Activated naive CD8-positive, alpha-beta T cell treated with anti-CD3 and anti-CD28 coated beads, Interleukin-2, amount 10 ng/mL, durations not matched to agents 7 days and 5 days (primary cell): ENCODE measurements at regions not wholly inside any gene's neighbourhood (a gene's known extent, or its start where the extent isn't known, plus 50 kb on each side); places are given as distances from the start of the nearest gene placed in this dataset.
"Not testable (repeated sequence)": the region's sequence is repeated elsewhere in the genome, so short reads cannot be mapped to it uniquely, and the experiment has no call there.

Experiments
- ATAC-seq: fragments of 150-1000 bp; cut with Tn5 transposase; one replicate; pipeline ENCODE4 v1.10.0; 2021; ENCODE audit warnings: low read depth, moderate library complexity
- POLR2A ChIA-PET: fragments of 350-600 bp; sonication (Branson Sonifier 250); formaldehyde crosslinking; loops from one replicate; lab custom pipeline; 2021; ENCODE audit warnings: antibody characterized with exemption; lab: Charles Lee
- DNase-seq: peaks from one replicate; pipeline ENCODE4 v3.0.0; 2021
- H3K27ac Mint-ChIP-seq: one replicate; pipeline ENCODE4 v1.8.0; 2022; ENCODE audit warnings: mild to moderate bottlenecking, mixed read lengths
- H3K27me3 Mint-ChIP-seq: one replicate; pipeline ENCODE4 v1.8.0; 2022; ENCODE audit warnings: mild to moderate bottlenecking, moderate library complexity, mixed read lengths
- H3K36me3 Mint-ChIP-seq: one replicate; pipeline ENCODE4 v1.8.0; 2021; ENCODE audit warnings: mild to moderate bottlenecking, mixed read lengths
- H3K4me1 Mint-ChIP-seq: one replicate; pipeline ENCODE4 v1.8.0; 2021; ENCODE audit warnings: mixed read lengths
- H3K4me3 Mint-ChIP-seq: one replicate; pipeline ENCODE4 v1.8.0; 2022; ENCODE audit warnings: mild to moderate bottlenecking, moderate library complexity, mixed read lengths
- H3K9me3 Mint-ChIP-seq: one replicate; pipeline ENCODE4 v1.8.0; 2021; ENCODE audit warnings: mixed read lengths

DNA sequence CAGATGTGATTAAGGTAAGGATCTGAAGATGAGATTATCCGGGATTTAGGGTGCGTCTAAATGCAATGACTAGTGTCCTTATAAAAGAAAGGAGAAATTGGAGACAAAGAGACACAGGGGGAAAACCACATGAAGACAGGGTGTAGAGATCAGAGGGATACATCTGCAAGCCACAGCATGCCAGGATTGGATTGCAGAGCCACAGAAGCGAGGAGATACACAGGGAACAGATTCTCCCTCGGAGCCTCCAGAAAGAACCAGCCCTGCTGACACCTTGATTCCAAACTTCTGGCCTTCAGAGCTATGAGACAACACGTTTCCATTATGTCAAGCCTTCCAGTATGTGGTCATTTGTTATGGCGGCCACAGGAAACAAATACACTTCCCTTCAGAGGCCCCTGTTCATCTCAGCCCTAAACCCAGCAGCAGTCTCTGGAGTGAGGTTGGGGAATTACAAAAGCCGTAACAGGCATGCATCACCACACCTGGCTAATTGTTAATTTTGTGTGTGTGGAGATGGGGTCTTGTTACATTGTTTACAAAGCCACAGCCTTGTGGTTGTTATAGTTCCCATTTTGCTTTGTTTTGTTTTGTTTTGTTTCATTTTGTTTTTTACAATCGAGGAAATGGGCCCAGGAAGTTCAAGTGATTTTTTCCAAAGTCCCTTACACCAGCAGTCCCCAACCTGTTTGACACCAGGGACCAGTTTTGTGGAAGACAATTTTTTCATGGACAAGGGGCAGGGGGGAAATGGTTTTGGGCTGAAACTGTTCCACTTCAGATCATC, 51.6 kb upstream of the LYRM9 start:
- Mint-ChIP-seq H3K36me3 (no peaks in the 10 kb centered on the region), H3K4me1 (no peaks in the 10 kb centered on the region), H3K27ac (no peak overlapping the region), H3K4me3 (no peak overlapping the region), H3K27me3 (no peaks in the 10 kb centered on the region), H3K9me3 (no peaks in the 10 kb centered on the region)
- no peak for DNase-seq
- POLR2A ChIA-PET: no interaction called here
- ATAC-seq: no peak

DNA sequence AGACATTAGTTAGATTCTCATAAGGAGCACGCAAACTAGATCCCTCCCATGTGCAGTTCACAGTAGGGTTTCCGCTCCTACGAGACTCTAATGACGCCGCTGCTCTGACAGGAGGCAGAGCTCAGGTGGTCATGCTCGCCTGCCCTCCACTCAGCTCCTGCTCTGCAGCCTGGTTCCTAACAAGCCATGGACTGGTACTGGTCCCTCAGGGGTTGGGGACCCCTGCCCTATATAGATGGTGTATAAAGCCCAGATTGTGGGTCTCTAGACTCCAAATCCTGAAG, 52.1 kb upstream of the LYRM9 start:
- no peaks in the 10 kb centered on the region for H3K4me1 Mint-ChIP-seq
- no peak for DNase-seq
- ATAC-seq: no peak
- no peaks in the 10 kb centered on the region for H3K27me3 Mint-ChIP-seq
- POLR2A ChIA-PET: no interaction called here
- no peak overlapping the region for H3K27ac Mint-ChIP-seq
- no peak overlapping the region for H3K4me3 Mint-ChIP-seq
- no peaks in the 10 kb centered on the region for H3K36me3 Mint-ChIP-seq
- no peaks in the 10 kb centered on the region for H3K9me3 Mint-ChIP-seq

DNA sequence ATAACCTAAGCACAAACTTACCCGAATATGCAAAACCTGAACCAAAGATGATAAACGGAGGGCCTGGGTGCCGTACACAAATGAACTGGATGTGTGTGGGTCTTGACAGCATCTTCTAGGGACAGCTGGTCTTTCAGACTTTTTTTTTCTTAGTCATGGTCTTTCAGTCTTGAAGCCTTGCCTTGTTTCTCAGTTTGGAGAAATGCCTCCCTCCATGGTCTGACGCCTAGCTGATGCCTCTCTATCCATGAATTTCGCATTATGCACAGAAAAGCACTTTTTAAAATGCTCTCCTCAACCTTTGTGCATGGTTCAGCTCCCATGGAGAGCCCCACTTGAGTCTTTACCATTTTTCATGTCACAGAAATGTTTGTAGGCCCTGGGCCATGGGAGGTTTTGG, 52.8 kb upstream of the LYRM9 start:
- Mint-ChIP-seq H3K4me1 (no peaks in the 10 kb centered on the region), H3K9me3 (no peaks in the 10 kb centered on the region), H3K4me3 (no peak overlapping the region), H3K36me3 (no peaks in the 10 kb centered on the region), H3K27ac (no peak overlapping the region), H3K27me3 (no peaks in the 10 kb centered on the region)
- ATAC-seq (no peak), DNase-seq (no peak)
- POLR2A ChIA-PET: no interaction called here

DNA sequence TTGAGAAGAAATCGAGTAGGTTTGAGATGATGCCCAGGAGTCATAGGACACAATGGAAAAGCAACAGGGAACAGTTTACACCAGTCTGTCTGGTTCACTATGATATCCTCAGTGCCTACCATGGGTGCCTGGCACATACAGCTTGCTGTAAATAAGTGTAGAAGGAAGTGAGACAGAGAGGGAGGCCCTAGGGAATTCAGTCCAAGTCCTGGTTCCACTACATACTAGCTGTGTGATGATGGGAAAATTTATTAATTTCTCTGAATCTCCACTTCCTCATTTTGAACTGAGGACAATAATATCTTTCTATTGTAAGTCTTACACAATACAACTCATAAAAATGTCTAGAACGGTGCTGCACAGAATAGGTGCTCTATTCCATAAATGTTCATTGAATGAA, 53.3 kb upstream of the LYRM9 start:
- DNase-seq (no peak), ATAC-seq (no peak)
- Mint-ChIP-seq H3K27me3 (no peaks in the 10 kb centered on the region), H3K4me1 (no peaks in the 10 kb centered on the region), H3K27ac (no peak overlapping the region), H3K9me3 (no peaks in the 10 kb centered on the region), H3K36me3 (no peaks in the 10 kb centered on the region), H3K4me3 (no peak overlapping the region)
- POLR2A ChIA-PET: no interaction called here

DNA sequence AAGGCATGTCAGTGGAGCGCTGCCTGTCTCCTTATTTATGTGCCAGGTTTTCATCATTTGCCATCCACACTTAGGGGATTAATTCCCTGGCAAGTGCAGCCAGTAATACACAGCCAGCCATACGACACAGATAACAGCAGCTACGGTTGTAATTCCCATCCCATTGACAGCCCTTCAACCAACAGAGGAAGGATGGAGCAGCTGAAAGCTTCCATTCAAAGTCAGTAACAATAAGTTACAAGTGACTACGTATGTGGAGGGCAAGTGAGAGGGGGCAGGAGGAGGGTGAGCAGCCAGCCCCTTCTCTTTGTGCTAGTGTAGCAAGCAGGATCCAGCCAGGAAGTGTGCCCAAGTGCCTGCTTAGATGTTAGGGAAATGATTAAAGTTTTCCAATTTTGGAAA, 53.8 kb upstream of the LYRM9 start:
- POLR2A ChIA-PET: no interaction called here
- Mint-ChIP-seq H3K4me3 (no peak overlapping the region), H3K27me3 (no peaks in the 10 kb centered on the region), H3K9me3 (no peaks in the 10 kb centered on the region), H3K4me1 (no peaks in the 10 kb centered on the region), H3K27ac (no peak overlapping the region), H3K36me3 (no peaks in the 10 kb centered on the region)
- ATAC-seq (no peak), DNase-seq (no peak)

DNA sequence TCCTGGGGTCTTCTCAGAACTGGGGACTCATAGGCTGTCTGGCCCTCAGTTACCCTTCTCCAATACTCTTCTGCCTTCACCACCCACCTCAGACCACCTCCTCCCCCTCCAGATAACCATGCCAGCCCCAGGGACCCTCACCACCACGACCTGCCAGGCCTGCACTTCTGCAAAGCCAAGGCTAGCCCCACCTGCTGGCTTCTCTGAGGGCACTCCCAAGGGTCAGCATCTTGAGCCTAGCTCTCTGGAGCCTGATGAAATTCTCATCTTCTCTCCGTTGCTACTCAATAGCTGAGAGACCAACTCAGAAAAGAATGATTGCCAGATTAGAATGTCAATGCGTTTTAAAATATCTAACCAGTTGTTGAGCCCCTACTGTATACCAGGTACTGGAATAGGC, 56.1 kb upstream of the LYRM9 start:
- H3K4me3 Mint-ChIP-seq: no peak overlapping the region
- H3K27me3 Mint-ChIP-seq: no peaks in the 10 kb centered on the region
- no peaks in the 10 kb centered on the region for H3K9me3 Mint-ChIP-seq
- no peak overlapping the region for H3K27ac Mint-ChIP-seq
- no peaks in the 10 kb centered on the region for H3K4me1 Mint-ChIP-seq
- no peak for DNase-seq
- H3K36me3 Mint-ChIP-seq: no peaks in the 10 kb centered on the region
- POLR2A ChIA-PET: no interaction called here
- ATAC-seq: no peak

DNA sequence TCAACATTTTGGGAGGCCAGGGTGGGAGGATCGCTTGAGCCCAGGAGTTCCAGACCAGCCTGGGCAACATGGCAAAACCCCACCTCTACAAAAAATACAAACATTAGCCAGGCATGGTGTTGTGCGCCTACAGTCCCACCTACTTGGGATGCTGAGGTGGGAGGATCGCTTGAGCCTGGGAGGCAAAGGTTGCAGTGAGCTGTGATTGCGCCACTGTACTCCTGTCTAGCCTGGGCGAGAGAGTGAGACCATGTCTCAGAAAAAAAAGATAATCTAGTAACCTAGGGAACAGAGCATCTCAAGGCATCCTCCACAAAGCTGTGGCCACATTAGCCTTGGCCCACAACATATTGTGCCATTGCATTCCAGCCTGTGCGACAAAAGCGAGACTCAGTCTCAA, 57.1 kb upstream of the LYRM9 start:
- H3K36me3 Mint-ChIP-seq, H3K4me3 Mint-ChIP-seq, H3K4me1 Mint-ChIP-seq, H3K27me3 Mint-ChIP-seq, H3K27ac Mint-ChIP-seq, DNase-seq, ATAC-seq, POLR2A ChIA-PET, H3K9me3 Mint-ChIP-seq: not testable (repeated sequence)

DNA sequence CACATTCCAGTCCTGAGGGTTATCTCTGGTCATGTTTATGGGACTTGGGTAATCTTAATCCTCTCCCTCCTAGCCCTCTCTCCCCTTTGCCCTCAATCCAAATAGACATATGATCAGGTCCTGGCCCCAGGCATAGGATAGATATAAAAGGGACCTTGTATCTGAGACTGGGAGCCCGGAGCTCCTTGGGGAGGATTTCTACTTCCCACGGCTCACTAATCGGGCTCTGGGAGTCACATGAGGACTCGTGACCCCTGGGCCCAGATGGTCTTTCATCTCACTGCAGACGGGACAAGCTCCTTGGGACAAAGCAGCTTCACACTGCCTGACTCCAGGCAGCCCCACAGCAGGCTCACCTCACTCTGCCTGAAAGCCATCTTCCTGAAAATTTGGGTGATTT, 57.8 kb upstream of the LYRM9 start:
- no peak overlapping the region for H3K27ac Mint-ChIP-seq
- no peaks in the 10 kb centered on the region for H3K27me3 Mint-ChIP-seq
- H3K36me3 Mint-ChIP-seq: no peaks in the 10 kb centered on the region
- ATAC-seq: no peak
- no peak overlapping the region for H3K4me3 Mint-ChIP-seq
- no peak for DNase-seq
- POLR2A ChIA-PET: no interaction called here
- H3K9me3 Mint-ChIP-seq: no peaks in the 10 kb centered on the region
- H3K4me1 Mint-ChIP-seq: peaks cover 4% of the 10 kb centered on the region

DNA sequence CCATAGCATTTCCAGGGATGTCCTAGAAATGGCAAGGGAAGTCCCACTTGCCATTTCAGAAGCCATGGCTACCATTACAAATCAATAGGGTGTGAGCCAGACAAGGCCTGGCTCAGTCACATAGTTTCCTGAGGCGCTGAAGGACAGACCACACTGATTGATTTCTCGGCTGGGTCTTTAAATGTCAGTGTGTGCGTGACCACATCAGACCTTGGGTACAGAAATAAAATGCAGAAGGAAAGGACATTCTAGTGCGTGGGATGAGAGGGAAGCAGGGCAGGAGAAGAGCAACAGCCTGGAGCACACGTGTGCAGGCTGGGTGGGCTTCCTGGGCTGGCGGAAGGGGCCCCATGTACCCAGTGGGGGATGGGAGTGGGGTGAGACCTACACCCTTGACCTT, 58.7 kb upstream of the LYRM9 start:
- no peak overlapping the region for H3K27ac Mint-ChIP-seq
- POLR2A ChIA-PET: no interaction called here
- no peak overlapping the region for H3K4me3 Mint-ChIP-seq
- no peaks in the 10 kb centered on the region for H3K36me3 Mint-ChIP-seq
- no peaks in the 10 kb centered on the region for H3K9me3 Mint-ChIP-seq
- peaks cover 4% of the 10 kb centered on the region for H3K4me1 Mint-ChIP-seq
- no peaks in the 10 kb centered on the region for H3K27me3 Mint-ChIP-seq
- ATAC-seq: no peak
- no peak for DNase-seq

DNA sequence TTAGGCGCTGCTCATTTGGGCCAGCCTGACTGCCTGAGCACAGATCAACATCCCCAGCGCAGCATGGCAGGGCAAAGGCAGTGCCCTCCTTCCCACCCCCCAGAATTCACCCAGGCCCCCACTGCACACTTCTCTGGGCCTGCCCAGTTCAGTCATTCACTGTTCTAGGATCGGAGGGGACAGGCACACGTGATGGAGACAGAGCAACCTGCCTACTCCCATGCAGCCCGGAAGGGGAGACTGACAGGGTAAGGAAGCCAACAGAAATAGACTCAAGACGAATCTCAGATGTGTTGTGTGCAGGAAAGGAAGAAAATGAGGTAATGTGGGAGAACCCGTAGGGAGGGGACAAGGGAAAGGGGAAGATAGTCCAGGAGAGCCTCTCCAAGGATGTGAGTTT, 59.2 kb upstream of the LYRM9 start:
- H3K27me3 Mint-ChIP-seq: no peaks in the 10 kb centered on the region
- no peaks in the 10 kb centered on the region for H3K9me3 Mint-ChIP-seq
- H3K4me3 Mint-ChIP-seq: no peak overlapping the region
- peaks cover 4% of the 10 kb centered on the region for H3K4me1 Mint-ChIP-seq
- no peaks in the 10 kb centered on the region for H3K36me3 Mint-ChIP-seq
- ATAC-seq (no peak), DNase-seq (no peak)
- POLR2A ChIA-PET: no interaction called here
- no peak overlapping the region for H3K27ac Mint-ChIP-seq

DNA sequence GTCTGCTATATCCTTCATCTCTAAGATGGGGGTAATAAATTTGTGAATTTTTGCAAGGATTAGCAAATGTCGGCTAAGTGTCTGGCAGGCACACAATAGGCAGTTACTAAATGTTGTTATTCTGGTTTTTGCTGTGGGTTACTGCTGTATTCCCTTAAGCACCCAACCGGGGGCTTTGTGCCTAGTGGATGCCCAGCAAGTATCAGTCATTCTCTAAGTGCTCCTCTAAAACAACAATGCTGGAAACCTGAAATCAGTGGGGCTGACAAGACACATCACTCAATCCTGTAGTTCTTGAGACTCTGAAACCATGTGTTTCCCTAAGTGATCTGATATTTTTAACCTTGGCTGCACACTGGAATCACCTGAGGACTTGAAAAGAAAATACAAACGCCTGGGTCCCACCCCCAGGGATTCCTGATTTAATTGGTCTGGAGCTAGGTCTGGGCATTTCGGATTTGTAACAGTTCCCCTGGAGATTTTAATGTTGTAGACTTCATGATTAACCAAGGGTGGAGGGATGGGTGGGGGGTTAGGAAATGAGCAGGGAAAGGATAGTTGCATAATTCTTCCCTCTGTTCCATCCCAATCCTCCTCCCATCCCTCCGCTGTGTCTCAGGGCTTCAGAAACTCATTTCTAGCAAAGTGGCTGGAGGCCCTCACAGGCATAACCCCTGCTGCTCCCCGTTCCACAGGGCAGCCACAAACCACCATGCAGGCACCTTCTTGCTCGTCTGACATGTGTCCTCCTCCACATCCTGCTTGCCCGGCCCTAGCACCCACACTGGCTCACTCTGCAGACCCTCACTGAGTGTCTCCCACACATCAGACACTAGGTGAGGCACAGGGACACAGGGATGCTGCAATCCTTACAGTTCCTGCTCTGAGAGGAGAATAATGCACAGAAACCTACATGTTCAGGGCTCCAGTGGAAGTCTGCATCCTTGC, 61.7 kb upstream of the LYRM9 start:
- DNase-seq (no peak), ATAC-seq (peak; percentile 33)
- Mint-ChIP-seq H3K9me3 (no peaks in the 10 kb centered on the region), H3K27me3 (peaks cover 3% of the 10 kb centered on the region), H3K36me3 (no peaks in the 10 kb centered on the region), H3K4me1 (peaks cover 4% of the 10 kb centered on the region), H3K4me3 (no peak overlapping the region), H3K27ac (no peak overlapping the region)
- POLR2A ChIA-PET: no interaction called here

DNA sequence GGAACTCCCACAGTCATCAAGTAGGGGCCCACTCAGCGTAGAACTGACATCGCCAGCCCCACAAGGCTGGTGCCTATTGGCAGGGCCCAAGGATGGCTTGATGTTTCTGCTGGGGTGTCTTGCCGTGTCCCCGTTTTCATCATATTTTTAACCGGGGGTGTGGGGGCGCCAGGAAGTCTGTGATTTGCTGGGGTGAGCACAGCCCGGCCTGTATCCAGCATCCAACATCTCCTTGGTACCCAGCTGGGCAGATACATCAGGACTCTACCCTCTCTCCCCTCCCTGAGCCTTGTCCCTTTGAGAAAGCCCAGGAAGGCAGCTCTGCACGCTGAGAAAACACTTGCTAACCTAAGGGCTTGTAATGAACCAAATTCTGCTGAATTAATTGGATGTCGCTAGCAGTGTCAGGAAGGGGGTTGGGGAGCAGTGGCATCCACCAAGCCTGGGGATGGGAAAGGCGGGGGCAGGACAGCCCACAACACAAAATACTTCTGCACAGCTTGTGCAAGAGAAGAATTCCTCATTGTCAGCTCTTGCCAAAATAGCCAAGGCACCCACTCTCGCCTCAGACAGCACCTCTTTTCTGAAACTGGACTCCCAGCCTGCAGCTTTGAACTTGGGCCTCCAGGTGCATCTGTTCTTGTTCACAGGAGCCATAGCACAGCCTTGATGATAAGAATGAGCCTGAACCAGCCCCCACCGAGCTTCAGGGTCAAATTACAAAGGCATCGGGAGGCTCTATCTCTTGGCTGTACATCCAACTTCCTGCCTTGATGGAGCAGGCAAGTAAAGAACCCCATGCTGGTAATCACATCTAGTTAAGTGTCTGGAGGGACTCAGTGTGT, 63.7 kb upstream of the LYRM9 start:
- DNase-seq (no peak), ATAC-seq (no peak)
- Mint-ChIP-seq H3K36me3 (no peaks in the 10 kb centered on the region), H3K9me3 (no peaks in the 10 kb centered on the region), H3K4me3 (no peak overlapping the region), H3K27me3 (peaks cover 5% of the 10 kb centered on the region), H3K27ac (no peak overlapping the region), H3K4me1 (peaks cover 4% of the 10 kb centered on the region)
- POLR2A ChIA-PET: no interaction called here

DNA sequence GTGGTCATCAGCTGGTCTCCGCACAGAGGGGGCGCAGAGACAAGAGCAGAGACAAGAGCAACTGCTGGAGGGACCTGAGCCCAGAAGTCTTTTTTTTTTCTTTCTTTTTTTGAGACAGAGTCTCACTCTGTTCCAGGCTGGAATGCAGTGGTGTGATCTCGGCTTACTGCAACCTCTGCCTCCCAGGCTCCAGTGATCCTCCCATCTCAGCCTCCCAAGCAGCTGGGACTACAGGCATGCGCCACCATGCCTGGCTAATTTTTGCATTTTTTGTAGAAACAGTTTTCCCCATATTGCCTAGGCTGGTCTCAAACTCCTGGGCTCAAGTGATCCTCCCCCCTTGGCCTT, 64.3 kb upstream of the LYRM9 start:
- DNase-seq, H3K27me3 Mint-ChIP-seq, ATAC-seq, H3K4me3 Mint-ChIP-seq, H3K4me1 Mint-ChIP-seq, H3K9me3 Mint-ChIP-seq, H3K36me3 Mint-ChIP-seq, H3K27ac Mint-ChIP-seq, POLR2A ChIA-PET: not testable (repeated sequence)
